C4-2B (cell line): ENCODE measurements at regions not wholly inside any gene's neighbourhood (a gene's known extent, or its start where the extent isn't known, plus 50 kb on each side); places are given as distances from the start of the nearest gene placed in this dataset.

Source experiments
- ZFX ChIP-seq: fragments of 450-650 bp; IDR thresholded peaks from 2 replicates; pipeline ENCODE4 v1.6.1; 2017
- TF ChIP-seq, protein P1 (sequence below): fragments of 450-650 bp; conservative IDR thresholded peaks from 2 replicates; pipeline ENCODE4 v1.5.1; 2017; ENCODE audit warnings: mild to moderate bottlenecking

DNA sequence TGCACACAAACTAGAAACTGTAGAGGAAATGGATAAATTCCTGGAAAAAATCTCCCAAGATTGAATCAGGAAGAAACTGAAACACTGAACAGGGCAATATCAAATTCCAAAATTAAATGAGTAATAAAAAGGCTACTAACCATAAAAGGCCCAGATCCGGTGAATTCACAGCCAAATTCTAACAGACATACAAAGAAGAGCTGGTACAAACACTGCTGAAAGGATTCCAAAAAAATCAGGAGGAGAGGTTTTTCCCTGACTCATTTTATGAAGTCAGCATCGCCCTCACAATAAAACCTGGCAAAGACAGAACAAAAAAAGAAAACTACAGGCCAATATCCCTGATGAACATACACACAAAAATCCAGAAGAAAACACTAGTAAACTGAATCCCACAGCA is 462.4 kb upstream of the THBS1 start:
- TF ChIP-seq, protein P1, sequence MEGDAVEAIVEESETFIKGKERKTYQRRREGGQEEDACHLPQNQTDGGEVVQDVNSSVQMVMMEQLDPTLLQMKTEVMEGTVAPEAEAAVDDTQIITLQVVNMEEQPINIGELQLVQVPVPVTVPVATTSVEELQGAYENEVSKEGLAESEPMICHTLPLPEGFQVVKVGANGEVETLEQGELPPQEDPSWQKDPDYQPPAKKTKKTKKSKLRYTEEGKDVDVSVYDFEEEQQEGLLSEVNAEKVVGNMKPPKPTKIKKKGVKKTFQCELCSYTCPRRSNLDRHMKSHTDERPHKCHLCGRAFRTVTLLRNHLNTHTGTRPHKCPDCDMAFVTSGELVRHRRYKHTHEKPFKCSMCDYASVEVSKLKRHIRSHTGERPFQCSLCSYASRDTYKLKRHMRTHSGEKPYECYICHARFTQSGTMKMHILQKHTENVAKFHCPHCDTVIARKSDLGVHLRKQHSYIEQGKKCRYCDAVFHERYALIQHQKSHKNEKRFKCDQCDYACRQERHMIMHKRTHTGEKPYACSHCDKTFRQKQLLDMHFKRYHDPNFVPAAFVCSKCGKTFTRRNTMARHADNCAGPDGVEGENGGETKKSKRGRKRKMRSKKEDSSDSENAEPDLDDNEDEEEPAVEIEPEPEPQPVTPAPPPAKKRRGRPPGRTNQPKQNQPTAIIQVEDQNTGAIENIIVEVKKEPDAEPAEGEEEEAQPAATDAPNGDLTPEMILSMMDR: no peak
- TF ChIP-seq ZFX: no peak
